CD4-positive, alpha-beta T cell treated with Interleukin-4 for 4 hours (primary cell): ENCODE measurements at regions not wholly inside any gene's neighbourhood (a gene's known extent, or its start where the extent isn't known, plus 50 kb on each side); places are given as distances from the start of the nearest gene placed in this dataset.
"Not testable (repeated sequence)": the region's sequence is repeated elsewhere in the genome, so short reads cannot be mapped to it uniquely, and the experiment has no call there.

Experiments
- DNase-seq: peaks from one replicate; pipeline ENCODE4 v3.0.0-alpha.2; 2020

DNA sequence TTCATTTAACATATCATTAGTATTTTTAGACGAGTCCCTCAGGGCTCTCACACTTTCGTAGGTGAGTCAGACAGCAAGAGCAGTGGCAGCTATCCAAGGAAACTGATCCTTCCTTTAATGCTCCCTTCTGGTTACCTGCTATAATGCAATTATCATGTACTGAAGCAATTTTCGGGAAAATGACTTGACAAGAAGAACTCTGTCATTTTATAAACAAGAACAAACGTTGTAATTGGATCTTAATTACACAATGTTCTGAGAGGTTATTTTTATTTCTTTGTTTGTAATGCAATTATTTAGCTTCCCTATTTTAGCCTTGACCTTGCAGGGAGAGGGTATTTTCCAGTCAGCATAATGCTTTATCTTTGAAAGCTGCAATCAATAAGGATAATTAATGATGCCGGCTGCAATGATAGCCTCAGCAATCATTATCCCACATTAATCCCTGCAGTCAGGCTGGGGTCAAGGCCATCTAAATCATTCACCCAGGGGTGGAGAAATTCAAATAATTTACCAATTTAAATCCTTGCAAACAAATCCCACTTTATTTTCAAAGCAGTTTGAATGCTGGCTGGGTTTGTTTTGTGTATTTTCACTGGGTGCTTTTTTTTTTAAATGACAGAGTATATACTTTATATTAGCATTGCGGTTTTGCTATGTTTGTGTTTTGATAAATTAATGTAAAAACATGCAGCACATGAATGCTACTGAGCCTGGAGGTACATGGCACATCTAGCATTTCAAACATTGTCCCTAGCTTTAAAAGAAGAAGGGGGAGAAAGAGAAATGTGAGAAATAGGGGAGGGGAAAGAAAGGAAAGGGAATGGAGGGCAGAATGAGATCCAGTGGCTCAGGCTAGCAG lies 249.9 kb downstream of the SHOX2 start:
- no peak for DNase-seq

DNA sequence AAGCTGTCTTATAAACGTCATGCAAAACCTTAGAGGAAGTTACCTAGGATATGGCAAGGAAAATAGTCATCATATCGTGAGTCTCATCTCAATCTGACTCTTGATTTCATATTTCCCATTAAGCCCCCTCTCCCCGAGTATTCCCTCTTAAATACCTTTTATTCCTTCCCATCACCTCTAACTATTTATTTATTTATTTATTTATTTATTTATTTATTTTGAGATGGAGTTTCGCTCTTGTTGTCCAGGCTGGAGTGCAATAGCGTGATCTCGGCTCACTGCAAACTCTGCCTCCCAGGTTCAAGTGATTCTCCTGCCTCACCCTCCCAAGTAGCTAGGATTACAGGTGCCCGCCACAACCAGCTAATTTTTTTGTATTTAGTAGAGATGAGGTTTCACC lies 260.4 kb downstream of the SHOX2 start:
- not testable (repeated sequence) for DNase-seq

DNA sequence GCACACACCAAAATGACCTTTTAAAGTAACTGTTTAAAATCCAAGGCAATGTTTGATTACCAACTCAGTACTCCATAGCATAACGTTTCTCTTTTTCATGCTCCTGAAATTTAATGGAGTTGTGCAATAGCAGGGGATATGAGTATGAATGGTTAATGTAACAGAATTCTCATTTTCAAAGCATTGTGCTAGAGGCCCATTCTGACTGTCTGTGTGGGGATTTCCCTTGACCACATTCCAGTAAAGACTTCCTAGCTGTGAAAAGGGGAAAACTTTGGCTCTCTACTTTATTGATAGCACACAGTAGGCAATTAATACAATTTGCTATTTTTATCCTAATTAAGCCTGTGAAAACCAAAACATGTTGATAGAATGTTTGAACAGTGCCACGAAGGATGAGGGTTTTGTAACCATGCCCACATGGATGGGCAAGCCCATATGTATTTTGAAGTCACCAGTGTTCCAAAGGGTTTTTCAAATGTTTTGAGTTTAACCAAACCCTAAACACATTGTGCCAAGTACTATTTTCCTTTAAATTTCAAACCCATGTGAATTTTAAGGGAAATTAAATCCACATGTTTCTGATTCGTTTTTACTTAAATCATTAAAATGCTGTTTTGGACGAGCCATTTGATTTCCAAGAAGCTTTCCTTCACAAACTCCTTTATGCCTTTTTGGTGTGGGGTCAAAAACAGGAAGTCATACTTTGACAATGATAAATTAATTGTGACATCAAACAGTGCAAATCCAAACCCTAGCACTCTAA lies 261.2 kb downstream of the SHOX2 start:
- no peak for DNase-seq

DNA sequence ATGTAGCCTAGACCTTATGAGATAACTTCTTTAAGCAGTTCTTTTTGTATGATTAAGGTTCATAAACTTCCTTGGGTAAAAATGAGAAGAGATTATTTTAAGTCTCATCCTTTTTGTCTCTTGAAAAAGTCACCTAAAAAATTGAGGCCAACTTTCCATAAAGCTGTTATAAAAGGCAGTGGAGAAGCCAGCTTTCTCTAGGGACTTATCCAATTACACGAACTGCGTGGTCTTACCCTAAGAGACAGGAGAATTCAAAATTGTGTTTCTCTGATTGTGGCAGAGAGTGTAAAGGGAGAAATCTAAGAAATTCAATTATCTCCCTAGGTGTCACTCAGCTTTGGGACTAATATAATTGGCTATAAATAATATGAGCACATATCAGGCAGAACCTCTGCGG lies 262.0 kb downstream of the SHOX2 start:
- no peak for DNase-seq

DNA sequence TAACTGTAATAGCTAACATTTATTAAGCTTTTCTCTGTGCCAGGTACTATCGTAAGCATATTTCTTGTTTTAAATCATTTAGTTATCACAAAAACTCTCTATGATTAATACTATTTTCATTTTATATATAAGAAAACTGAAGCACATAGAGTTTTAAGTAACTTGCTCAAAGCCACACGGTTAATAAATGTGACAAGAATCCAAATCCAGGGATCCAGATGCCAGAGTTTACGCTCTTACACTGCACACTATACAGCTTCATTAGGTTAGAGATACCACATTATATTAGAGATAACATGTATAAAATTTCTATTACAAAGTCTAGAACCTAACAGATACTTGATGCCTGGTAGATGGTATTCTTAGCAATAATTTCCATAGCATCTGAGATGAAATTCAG lies 265.2 kb downstream of the SHOX2 start:
- DNase-seq: no peak

DNA sequence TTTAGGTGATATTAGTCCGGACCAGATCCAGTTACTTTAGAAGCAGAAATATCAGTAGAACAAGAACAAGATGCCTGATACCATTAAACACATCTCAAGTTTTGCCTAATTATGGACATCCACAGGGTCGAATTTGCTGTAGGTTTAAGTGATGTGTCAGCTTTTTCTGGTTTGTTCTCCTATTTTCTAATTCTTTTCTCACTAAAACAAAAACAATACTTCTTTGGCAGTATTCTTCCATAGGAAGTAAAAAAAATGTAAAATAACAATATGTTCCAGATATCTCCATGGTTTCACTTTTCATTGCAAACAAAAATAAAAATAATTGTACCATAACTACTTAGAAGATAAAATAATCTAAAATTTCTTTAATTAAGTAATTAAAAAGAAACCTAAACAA lies 265.7 kb downstream of the SHOX2 start:
- DNase-seq: no peak

DNA sequence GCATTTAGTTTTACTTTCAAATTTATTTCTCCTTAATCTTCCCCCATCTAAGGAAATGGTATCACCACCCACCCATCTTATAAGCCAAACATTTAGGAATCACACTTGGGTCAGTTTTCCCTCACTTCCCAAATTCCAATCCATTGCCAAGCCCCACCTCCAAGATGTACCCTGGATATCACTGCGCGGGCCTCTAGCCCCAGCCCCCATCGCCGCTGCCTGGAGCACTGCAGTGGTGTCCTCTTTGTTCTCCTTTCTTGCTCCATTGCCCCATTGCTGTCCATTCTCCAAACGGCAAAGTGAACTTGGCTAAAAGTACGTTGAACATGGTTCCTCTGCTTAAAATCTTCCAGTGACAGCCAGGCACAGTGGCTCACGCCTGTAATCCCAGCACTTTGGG lies 267.8 kb downstream of the SHOX2 start:
- DNase-seq: no peak

DNA sequence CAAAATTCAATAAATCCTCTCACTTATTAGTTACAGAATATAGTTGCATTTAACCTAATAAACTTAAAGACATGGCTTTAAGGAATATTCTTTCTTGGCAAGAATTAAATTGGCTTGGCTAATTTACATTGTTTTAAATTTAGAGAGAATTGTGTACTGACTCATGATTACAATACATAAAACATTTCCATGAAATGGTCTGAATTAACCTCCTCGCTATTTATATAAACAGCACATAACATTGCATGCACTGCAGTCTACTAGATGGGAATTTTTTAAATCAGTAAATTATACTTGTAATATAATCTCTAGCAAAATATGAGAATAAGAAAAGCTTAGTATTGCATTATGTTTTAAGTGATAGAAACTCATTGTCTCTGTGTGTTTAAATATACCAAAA lies 268.9 kb downstream of the SHOX2 start:
- DNase-seq: no peak

DNA sequence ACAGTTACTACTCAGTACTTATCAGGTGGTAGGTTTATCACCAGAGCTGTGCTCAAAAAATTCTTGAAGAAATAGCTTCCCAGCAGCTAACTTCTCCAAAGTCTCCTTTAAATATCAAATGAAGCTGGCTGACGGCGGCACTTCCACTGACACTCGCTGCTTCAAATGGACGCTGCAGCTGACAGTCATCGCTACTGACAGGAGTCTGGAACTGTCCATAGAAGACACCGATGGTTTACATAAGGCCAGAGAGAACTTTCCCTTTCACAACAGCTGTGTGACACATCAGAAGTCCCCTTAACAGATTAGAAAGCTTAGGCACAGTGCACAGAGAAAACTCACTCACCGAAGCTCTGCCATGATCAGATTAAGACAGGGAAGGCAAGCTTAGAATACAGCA lies 270.2 kb downstream of the SHOX2 start:
- no peak for DNase-seq

DNA sequence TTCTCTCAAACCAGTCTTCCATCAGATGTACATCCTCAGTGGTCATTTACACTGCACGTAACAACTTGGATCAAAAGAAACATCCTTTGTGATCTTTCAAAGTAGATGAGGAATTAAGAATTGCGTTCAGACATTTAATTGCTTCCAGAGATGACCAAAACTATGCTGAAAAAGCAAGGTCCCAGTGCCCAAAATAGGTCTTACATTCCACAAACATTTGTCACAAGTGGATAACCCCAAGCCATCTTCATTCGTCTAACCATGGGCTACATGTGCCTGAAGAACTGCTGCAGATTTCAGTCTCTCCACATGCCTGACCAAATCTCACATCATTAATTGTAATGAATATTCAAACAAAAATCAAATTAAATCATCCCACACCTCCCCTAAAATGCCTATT lies 273.6 kb downstream of the SHOX2 start:
- no peak for DNase-seq

DNA sequence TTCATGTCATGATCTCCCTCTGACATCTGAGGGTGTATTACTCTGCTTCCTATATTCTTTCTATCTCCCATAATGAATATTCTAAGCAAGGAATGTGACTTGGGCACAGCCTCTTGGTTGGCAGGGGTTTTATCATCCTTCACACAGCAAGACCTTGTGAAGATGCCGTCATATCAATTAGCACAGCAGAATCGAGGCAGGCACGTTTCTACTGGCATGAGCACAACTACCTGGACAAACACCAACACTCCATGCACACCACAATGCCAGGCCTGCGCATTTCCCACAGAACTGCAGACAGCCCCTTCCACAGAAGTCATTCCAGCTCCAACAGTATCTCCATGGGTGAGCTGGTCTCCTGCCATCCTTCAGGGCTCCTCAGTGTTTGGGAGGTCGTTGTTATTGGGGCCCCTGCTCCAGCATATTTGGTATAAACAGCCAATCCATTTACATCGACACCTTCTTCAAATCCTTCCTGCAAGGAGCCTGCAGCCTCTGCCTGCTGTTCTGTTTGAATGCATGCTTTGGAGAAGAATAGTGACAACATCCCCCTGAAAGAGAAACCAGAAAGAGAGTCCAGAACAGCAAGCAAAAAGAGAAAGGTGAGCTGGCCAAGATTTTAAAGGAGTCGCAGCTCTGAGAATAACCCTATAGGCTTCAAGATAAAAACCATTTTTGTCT lies 275.5 kb downstream of the SHOX2 start:
- no peak for DNase-seq

DNA sequence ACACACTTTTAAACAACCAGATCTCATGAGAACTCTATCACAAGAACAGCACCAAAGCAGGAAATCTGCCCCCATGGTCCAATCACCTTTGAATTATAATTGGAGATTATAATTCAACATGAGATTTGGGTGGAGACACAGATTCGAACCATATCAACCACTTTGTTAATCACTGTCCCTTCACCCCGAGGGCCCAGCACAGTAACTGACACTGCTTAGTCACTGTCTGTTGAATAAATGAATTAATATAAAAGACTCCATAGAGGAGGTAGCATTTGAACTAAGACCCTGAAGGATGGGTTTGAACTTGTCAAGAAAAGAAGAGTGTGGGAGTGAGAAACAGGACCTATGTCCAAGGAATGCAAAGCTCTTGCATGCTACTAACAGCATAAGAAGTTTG lies 276.4 kb downstream of the SHOX2 start:
- DNase-seq: no peak

DNA sequence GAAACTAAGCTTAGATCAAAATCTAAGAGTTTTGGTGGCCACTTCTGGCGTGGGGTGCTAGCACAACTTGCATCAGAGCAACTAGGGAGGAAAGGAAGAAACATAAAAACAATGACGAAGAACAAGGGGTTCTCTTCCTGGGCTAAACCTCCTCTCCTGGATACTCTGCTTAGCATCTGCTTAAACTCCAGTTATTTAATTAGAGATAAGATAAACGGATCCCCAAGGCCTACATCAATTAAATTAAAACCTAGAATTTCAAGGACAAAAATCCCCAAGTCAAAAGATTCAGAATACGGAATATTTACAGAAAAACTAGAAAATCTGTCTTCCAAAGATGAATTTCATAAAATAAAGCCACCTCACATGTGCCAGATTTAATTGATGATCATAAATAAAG lies 281.9 kb downstream of the SHOX2 start:
- no peak for DNase-seq

DNA sequence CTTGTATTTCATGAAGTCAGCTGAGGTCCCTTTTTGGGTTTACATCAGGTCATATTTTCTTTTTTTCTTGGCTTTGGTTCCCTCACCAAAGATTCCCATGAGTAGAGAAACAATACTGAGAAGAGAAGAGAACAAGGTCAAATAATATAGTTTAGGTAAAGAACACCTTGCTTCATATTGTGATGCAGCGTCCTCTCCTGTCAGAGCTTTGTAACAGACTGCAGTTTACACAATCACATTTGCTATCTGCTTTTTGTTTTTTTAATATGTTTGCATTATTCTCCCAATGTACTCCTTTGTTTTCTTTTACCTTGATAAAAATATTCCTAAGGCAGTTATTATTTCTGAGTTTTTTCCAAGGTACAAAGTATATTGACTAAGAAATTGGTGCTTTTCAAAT lies 283.2 kb downstream of the SHOX2 start:
- DNase-seq: no peak

DNA sequence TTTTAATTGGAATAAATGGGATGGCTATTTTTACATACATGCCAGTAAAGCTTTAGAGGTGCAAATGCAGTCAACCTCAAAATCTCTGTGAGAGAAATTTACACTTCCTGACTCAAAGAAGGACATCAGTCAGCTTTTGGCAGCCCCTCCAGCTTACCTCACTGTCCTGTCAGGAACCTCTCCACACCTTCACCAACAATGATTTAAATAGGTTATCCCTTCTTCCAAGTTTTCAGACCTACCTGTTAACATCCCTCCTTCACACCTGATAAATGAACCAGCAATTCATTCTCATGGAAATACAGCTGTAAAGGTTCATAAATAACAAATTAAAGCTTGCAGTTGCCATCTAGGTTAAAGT lies 286.1 kb downstream of the SHOX2 start:
- no peak for DNase-seq

DNA sequence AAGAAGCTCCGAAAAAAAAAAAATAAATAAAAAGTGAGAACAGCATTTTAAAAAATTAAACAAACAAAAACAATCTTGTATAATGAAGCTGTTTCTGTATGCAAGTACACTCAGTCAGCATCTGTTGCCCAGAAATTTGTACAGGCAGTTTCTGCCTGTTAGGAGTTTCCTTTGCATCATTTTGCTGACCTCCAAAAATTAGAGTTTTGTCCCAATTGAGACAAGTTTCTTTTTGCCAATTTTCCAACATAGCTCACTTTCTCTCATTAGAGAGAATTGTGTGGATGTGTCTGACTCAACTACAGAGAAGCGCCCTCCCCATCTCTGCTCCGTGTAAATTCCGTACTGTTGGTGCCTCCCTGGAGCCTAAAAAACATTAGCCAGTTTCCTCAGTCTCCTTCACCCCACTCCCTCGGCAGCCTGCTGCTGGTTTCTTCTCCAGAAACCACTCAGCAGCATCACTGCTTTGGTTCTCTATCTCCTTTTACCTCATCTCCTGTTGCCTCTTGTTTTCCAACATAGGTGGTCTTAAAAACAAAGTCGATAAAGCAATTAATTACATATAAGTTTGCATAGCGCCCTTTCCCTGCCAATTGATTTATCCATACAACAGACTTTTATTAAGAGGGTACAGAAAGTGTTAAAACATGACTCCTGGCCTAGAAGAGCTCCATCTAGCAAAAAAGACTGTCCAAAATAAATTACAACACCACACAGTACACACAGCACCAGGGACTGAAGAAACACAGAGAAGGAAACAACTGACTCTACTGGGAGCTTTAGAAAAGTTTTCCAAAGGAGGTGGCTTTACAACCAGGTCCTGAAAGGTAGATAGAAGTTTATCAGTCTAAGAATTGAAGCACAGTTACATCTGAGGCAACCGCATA lies 286.7 kb downstream of the SHOX2 start:
- no peak for DNase-seq

DNA sequence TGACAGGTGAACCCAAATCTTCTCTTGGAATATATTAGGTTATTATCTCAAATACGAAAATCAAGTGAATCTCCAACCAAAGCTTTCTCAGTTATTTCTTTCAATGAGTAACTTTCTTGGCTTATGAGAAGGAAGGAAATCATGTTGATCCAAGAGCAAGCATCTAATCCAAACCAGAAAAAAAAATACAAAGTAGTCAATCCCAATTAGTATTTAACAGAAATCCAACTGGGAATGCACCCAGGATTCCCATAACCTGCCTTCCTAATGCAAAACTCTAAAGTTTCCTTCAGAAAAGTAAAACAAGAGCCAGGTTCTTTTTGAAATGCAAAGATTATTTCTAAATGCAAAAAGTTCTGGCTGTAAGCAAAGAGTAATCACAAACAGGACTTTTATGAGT lies 289.3 kb downstream of the SHOX2 start:
- DNase-seq: no peak

DNA sequence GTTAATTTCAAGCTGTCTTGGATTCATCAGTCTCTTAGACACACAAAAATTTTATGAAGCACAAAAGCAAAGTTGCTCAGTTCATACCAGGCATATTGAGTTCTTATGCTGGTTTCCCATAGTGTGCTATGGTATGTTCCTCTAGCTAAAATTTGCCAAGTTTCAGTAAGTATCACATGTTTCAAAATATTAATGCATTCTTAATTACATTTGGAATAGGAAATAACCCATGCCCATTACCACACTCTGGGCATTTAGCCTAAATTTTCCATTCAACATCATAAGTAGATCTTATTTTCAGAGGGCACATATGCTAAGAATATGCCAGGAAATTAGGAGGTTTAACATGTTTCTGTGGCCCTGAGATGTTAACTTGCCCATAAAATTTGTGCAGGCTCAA lies 289.9 kb downstream of the SHOX2 start:
- no peak for DNase-seq

DNA sequence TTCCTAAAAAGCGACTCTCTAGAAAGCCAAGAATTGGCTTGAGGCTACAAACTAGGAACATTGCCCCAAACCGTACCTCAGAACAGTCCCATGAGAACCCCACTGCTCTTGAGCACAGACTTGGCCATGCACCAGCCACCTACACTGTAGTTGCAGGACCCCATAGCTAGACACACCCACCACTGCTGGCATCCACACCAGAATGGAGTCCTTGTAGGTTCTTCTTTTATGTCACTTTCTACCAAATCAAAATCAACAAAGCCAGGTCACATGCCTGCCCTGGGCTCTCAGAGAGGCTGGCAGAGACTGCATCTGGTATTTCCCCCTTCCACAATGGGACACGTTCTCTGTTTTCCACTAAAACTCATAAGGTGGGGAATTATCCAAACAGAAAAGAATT lies 290.5 kb downstream of the SHOX2 start:
- no peak for DNase-seq

DNA sequence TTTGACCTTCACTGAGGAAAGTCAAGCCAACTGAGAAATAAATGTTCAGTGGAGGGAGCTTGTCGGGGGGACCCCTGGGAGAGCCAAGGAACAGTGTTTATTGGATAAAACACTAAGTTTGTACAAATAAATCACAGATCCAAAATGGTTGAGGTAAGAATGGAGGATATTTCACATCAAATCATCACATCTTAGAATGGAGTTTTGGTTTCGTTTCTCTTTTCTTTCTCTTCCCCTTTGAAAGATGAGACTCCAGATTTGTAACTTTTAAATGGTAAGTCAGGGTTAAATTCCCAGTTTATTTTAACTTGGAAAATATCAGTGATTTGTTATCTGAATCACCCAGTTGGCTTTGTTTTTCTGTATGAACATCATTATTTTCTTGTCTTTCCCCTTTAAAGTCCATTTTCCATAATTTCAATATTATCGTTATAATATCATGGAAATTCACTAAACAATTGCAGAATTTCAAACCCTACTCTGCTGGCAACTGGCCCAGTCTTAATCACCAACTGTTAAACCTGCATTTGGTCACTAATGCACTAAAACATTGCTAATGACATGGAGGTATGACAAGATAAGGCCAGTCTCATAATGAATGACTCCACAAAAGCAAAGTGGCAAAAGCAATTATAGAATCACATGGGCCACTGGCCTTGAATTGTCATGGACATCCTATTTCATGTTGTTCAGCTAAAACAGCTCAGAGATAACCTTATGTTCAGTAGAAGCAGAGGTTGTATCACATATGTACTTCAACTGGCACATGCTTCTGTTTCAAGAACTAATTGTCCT lies 295.1 kb downstream of the SHOX2 start:
- DNase-seq: no peak

DNA sequence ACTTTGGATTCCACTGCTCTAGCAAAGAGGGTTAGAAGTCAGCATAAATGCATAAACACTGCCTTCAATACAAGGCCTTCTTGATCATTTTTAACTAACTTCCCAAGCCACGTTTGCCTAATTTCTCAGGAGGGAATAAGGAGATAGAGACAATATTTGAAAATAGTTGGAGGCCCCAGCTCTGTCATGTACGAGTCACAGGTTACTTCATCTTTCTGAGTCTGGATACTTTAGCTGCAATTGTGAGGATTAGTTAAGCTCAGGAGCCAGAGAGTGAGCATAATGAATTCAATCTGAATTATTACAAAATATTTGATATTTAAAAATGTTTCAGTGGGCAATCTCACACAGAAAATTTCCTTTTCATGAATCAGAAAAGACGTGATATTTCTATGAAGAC lies 298.9 kb downstream of the SHOX2 start:
- no peak for DNase-seq

DNA sequence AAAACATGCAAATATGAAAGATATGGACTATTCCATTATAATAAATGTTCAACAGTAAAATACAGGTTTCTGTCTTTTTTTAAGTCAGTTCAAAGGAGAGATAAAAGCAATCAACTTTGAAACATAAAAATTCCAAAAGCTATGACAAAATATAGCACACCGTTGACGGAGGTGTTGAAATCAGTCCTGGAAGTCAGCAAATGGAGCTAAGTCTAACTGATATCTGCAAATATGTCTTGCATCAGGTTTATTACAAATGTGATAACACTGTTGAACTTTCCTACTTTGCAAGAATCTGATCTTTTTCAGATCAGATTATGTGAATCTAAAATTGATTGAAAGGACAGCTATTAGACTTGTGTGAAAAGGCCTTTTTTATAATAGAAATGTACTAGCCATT lies 300.7 kb downstream of the SHOX2 start:
- no peak for DNase-seq
